IMR-90 (cell line): ENCODE measurements at regions not wholly inside any gene's neighbourhood (a gene's known extent, or its start where the extent isn't known, plus 50 kb on each side); places are given as distances from the start of the nearest gene placed in this dataset.
"Not testable (repeated sequence)": the region's sequence is repeated elsewhere in the genome, so short reads cannot be mapped to it uniquely, and the experiment has no call there.

Source experiments
- CEBPB ChIP-seq: IDR thresholded peaks from 2 replicates; pipeline ENCODE4 v1.6.1; 2012; ENCODE audit warnings: low read depth, low read length, improper control_type of control experiment
- ELK1 ChIP-seq: fragments of 150-350 bp; IDR thresholded peaks from 2 replicates; pipeline ENCODE4 v1.6.1; 2016; ENCODE audit warnings: low read depth, mild to moderate bottlenecking, low read length, moderate library complexity, borderline replicate concordance
- MAFK ChIP-seq: IDR thresholded peaks from 2 replicates; pipeline ENCODE4 v1.6.1; 2012; ENCODE audit warnings: low read depth, low read length, improper control_type of control experiment
- MXI1 ChIP-seq: IDR thresholded peaks from 2 replicates; pipeline ENCODE4 v1.6.1; 2012; ENCODE audit warnings: low read depth, mild to moderate bottlenecking, low read length, moderate library complexity, borderline replicate concordance
- POLR2A ChIP-seq: IDR thresholded peaks from 2 replicates; pipeline ENCODE4 v1.6.1; 2012; ENCODE audit warnings: mild to moderate bottlenecking, low read depth, low read length
- RAD21 ChIP-seq: IDR thresholded peaks from 2 replicates; pipeline ENCODE4 v1.6.1; 2012; ENCODE audit warnings: low read length, improper control_type of control experiment
- RCOR1 ChIP-seq: IDR thresholded peaks from 2 replicates; pipeline ENCODE4 v1.6.1; 2012; ENCODE audit warnings: mild to moderate bottlenecking, low read length, improper control_type of control experiment; ENCODE audit not compliant: insufficient replicate concordance
- RFX5 ChIP-seq: IDR thresholded peaks from 2 replicates; pipeline ENCODE4 v1.8.0; 2012; ENCODE audit warnings: low read depth, mild to moderate bottlenecking, low read length, moderate library complexity
- SMC3 ChIP-seq: fragments of 150-350 bp; IDR thresholded peaks from 2 replicates; pipeline ENCODE4 v1.6.1; 2016; ENCODE audit warnings: low read depth, mild to moderate bottlenecking, antibody characterized with exemption, low read length, moderate library complexity
- TF ChIP-seq, protein P1 (sequence below): conservative IDR thresholded peaks from 2 replicates; pipeline ENCODE4 v1.5.1; 2012; ENCODE audit warnings: mild to moderate bottlenecking, low read depth, low read length, improper control_type of control experiment
- TF ChIP-seq, protein P2 (sequence below): fragments of 150-350 bp; IDR thresholded peaks from 2 replicates; pipeline ENCODE4 v1.6.1; 2017; ENCODE audit warnings: mild to moderate bottlenecking, antibody characterized with exemption, low read length, low read depth

DNA sequence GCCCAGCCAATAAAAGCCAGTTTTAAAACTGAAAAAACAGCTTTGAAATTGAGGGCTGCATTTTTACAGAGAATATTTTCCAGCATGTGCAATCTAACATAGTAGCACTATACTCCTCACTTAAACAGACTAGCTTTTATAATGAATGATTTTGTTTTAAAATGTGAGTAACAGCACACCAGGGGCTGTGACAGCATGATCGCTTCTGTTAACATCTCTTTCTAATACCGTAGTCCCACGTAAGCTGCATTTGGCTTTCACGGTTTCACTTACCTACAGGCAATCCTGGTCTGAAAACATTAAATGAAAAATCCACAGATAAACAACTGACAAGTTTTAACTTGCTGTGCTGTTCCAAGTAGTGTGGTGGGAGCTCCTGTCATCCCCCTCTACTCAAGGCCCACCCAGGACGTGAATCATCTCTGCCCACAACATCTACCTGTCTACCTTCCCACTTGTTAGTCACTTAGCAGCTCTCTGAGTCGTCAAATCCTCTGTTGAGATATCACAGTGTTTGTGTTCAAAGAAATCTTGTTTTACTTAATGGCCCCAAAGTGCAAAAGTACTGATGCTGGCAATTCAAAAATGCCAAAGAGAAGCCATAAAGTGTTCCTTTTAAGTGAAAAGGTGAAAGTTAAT lies 74.0 kb upstream of the THOC3 start:
- TF ChIP-seq, protein P1, sequence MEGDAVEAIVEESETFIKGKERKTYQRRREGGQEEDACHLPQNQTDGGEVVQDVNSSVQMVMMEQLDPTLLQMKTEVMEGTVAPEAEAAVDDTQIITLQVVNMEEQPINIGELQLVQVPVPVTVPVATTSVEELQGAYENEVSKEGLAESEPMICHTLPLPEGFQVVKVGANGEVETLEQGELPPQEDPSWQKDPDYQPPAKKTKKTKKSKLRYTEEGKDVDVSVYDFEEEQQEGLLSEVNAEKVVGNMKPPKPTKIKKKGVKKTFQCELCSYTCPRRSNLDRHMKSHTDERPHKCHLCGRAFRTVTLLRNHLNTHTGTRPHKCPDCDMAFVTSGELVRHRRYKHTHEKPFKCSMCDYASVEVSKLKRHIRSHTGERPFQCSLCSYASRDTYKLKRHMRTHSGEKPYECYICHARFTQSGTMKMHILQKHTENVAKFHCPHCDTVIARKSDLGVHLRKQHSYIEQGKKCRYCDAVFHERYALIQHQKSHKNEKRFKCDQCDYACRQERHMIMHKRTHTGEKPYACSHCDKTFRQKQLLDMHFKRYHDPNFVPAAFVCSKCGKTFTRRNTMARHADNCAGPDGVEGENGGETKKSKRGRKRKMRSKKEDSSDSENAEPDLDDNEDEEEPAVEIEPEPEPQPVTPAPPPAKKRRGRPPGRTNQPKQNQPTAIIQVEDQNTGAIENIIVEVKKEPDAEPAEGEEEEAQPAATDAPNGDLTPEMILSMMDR = not testable (repeated sequence)
- not testable (repeated sequence) for TF ChIP-seq RFX5, RCOR1, RAD21, POLR2A, MAFK, SMC3, CEBPB, MXI1, ELK1
- TF ChIP-seq, protein P2, sequence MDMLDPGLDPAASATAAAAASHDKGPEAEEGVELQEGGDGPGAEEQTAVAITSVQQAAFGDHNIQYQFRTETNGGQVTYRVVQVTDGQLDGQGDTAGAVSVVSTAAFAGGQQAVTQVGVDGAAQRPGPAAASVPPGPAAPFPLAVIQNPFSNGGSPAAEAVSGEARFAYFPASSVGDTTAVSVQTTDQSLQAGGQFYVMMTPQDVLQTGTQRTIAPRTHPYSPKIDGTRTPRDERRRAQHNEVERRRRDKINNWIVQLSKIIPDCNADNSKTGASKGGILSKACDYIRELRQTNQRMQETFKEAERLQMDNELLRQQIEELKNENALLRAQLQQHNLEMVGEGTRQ = not testable (repeated sequence)
